Activated CD4-positive, alpha-beta T cell treated with anti-CD3 and anti-CD28 coated beads, Interleukin-2, Interleukin-6, amounts not matched to agents 100 ng/mL and 50 ng/mL, durations not matched to agents 16 hours and 8 hours (primary cell): ENCODE measurements at regions not wholly inside any gene's neighbourhood (a gene's known extent, or its start where the extent isn't known, plus 50 kb on each side); places are given as distances from the start of the nearest gene placed in this dataset.

Source experiments
- DNase-seq: peaks from one replicate; pipeline ENCODE4 v3.0.0-alpha.2; 2020

GRCh38 chr13:44024167-44024845 is 144.6 kb downstream of the LACC1 start:
- DNase-seq: no peak

GRCh38 chr13:44024846-44025195 is 145.1 kb downstream of the LACC1 start:
- no peak for DNase-seq

GRCh38 chr13:44026194-44026593 is 146.5 kb downstream of the LACC1 start:
- no peak for DNase-seq

GRCh38 chr13:44028734-44029133 is 149.0 kb downstream of the LACC1 start:
- DNase-seq: no peak

- no peak for DNase-seq
These were observed 150.9 kb downstream of the LACC1 start for GRCh38 chr13:44030615-44031014.

- DNase-seq: no peak
These were observed 151.9 kb downstream of the LACC1 start for GRCh38 chr13:44031555-44031954.

- DNase-seq: no peak
These were observed 153.1 kb downstream of the LACC1 start for GRCh38 chr13:44032802-44033201.

GRCh38 chr13:44035400-44035799 is 155.7 kb downstream of the LACC1 start:
- DNase-seq: no peak

GRCh38 chr13:44040070-44040817 is 160.5 kb downstream of the LACC1 start:
- no peak for DNase-seq

- DNase-seq: no peak
These were observed 161.1 kb downstream of the LACC1 start for GRCh38 chr13:44040818-44041100.

- DNase-seq: no peak
These were observed 165.0 kb downstream of the LACC1 start for GRCh38 chr13:44044547-44045179.

- no peak for DNase-seq
These were observed 165.5 kb downstream of the LACC1 start for GRCh38 chr13:44045180-44045562.

GRCh38 chr13:44046428-44046827 is 166.7 kb downstream of the LACC1 start:
- no peak for DNase-seq

- DNase-seq: no peak
These were observed 168.6 kb downstream of the LACC1 start for GRCh38 chr13:44048326-44048725.

- DNase-seq: no peak
These were observed 169.6 kb downstream of the LACC1 start for GRCh38 chr13:44049081-44049945.

GRCh38 chr13:44050450-44051063 is 170.9 kb downstream of the LACC1 start:
- DNase-seq: peak; percentile 21

GRCh38 chr13:44051405-44051804 is 171.7 kb downstream of the LACC1 start:
- DNase-seq: no peak

- no peak for DNase-seq
These were observed 172.4 kb downstream of the LACC1 start for GRCh38 chr13:44051918-44052675.

GRCh38 chr13:44052780-44053184 is 173.1 kb downstream of the LACC1 start:
- no peak for DNase-seq

GRCh38 chr13:44053208-44053607 is 173.5 kb downstream of the LACC1 start:
- no peak for DNase-seq

- DNase-seq: no peak
These were observed 174.8 kb downstream of the LACC1 start for GRCh38 chr13:44054525-44054924.

GRCh38 chr13:44055681-44056080 is 176.0 kb downstream of the LACC1 start:
- DNase-seq: peak; percentile 13
